ENCODE measurements at regions not wholly inside any gene's neighbourhood (a gene's known extent, or its start where the extent isn't known, plus 50 kb on each side); places are given as distances from the start of the nearest gene placed in this dataset.

GRCh38 chr6:128713461-128713860 is 169.5 kb upstream of the LAMA2 start:
- TF ChIP-seq EP300 (IDR thresholded peaks at IDR 0.05), result no peak
- TF ChIP-seq CTCF (IDR thresholded peaks at IDR 0.05), result no peak
- no peak for TF ChIP-seq POLR2AphosphoS5 (IDR thresholded peaks at IDR 0.05)
